ENCODE measurements at regions not wholly inside any gene's neighbourhood (a gene's known extent, or its start where the extent isn't known, plus 50 kb on each side); places are given as distances from the start of the nearest gene placed in this dataset.

DNA sequence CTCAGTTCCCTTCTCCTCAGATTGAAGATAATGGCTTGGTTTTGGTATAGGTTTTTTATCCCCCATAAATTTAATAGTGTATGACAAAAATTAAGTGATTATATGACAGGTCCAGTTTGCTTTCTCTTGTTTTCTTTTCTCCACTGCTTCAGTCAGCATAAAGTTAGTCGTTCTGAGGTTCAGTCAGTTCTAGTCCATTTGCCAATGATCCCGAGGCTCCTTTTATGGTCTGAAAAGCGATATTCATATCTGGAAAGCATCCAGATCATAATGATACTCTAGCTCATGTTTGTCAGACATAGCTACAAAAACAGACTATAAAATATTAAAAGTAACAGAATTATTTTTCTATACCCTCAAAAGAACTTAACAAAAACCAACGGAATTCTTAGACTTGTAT lies 67.1 kb upstream of the SLC38A4 start:
- TF ChIP-seq, protein P1, sequence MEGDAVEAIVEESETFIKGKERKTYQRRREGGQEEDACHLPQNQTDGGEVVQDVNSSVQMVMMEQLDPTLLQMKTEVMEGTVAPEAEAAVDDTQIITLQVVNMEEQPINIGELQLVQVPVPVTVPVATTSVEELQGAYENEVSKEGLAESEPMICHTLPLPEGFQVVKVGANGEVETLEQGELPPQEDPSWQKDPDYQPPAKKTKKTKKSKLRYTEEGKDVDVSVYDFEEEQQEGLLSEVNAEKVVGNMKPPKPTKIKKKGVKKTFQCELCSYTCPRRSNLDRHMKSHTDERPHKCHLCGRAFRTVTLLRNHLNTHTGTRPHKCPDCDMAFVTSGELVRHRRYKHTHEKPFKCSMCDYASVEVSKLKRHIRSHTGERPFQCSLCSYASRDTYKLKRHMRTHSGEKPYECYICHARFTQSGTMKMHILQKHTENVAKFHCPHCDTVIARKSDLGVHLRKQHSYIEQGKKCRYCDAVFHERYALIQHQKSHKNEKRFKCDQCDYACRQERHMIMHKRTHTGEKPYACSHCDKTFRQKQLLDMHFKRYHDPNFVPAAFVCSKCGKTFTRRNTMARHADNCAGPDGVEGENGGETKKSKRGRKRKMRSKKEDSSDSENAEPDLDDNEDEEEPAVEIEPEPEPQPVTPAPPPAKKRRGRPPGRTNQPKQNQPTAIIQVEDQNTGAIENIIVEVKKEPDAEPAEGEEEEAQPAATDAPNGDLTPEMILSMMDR (IDR thresholded peaks at IDR 0.05; ENCODE audit: low read depth, low read length), result no peak
- TF ChIP-seq POLR2A (IDR thresholded peaks at IDR 0.05; ENCODE audit: extremely low read depth, insufficient read length), result no peak

Data from NB4 (cell line).